NCI-H1930 (cell line): ENCODE measurements at regions not wholly inside any gene's neighbourhood (a gene's known extent, or its start where the extent isn't known, plus 50 kb on each side); places are given as distances from the start of the nearest gene placed in this dataset.
"Not testable (repeated sequence)": the region's sequence is repeated elsewhere in the genome, so short reads cannot be mapped to it uniquely, and the experiment has no call there.

Experiments used
- DNase-seq, 2 experiments: peaks; one replicate each; lab custom pipeline; 2025; lab: John Stamatoyannopoulos, UW

- DNase-seq, result not testable (repeated sequence)
Observed at GRCh38 chr12:131541512-131541911, 169.4 kb upstream of the SFSWAP start.

- no peak for DNase-seq
Observed at GRCh38 chr12:131542351-131542750, 168.5 kb upstream of the SFSWAP start.

- DNase-seq, result no peak
Observed at GRCh38 chr12:131543040-131543439, 167.8 kb upstream of the SFSWAP start.

- DNase-seq, result no peak
Observed at GRCh38 chr12:131547555-131547954, 163.3 kb upstream of the SFSWAP start.

GRCh38 chr12:131550121-131550520, 160.8 kb upstream of the SFSWAP start:
- DNase-seq, result no peak

GRCh38 chr12:131551675-131552491, 159.0 kb upstream of the SFSWAP start:
- no peak for DNase-seq

GRCh38 chr12:131552492-131552863, 158.4 kb upstream of the SFSWAP start:
- DNase-seq, result no peak

GRCh38 chr12:131553096-131553777, 157.7 kb upstream of the SFSWAP start:
- DNase-seq, result no peak

- no peak for DNase-seq
Observed at GRCh38 chr12:131555197-131555846, 155.6 kb upstream of the SFSWAP start.

- no peak for DNase-seq
Observed at GRCh38 chr12:131555866-131556265, 155.0 kb upstream of the SFSWAP start.

GRCh38 chr12:131557078-131557709, 153.7 kb upstream of the SFSWAP start:
- no peak for DNase-seq

GRCh38 chr12:131559517-131560516, 151.1 kb upstream of the SFSWAP start:
- DNase-seq, result no peak

- no peak for DNase-seq
Observed at GRCh38 chr12:131561051-131561450, 149.8 kb upstream of the SFSWAP start.

GRCh38 chr12:131561891-131562684, 148.8 kb upstream of the SFSWAP start:
- DNase-seq, result no peak

- DNase-seq, result not testable (repeated sequence)
Observed at GRCh38 chr12:131564138-131564727, 146.7 kb upstream of the SFSWAP start.

- DNase-seq, result peak in 1 of 2 experiments; percentile 20
Observed at GRCh38 chr12:131564845-131565244, 146.0 kb upstream of the SFSWAP start.

- no peak for DNase-seq
Observed at GRCh38 chr12:131565267-131566015, 145.4 kb upstream of the SFSWAP start.

- no peak for DNase-seq
Observed at GRCh38 chr12:131568336-131568735, 142.6 kb upstream of the SFSWAP start.

GRCh38 chr12:131570596-131570995, 140.3 kb upstream of the SFSWAP start:
- DNase-seq, result no peak
